OCI-LY1 (cell line): ENCODE measurements at regions not wholly inside any gene's neighbourhood (a gene's known extent, or its start where the extent isn't known, plus 50 kb on each side); places are given as distances from the start of the nearest gene placed in this dataset.

Experiments used
- H2AFZ ChIP-seq: fragments of 200-600 bp; sonication (generic), shearing (Covaris generic); 2 replicates; pipeline ENCODE4 v1.6.0; 2014; ENCODE audit warnings: antibody characterized with exemption, mild to moderate bottlenecking, low read length
- H3F3A ChIP-seq: fragments of 200-600 bp; sonication (generic), shearing (Covaris generic); 2 replicates; pipeline ENCODE4 v1.6.0; 2014; ENCODE audit warnings: mild to moderate bottlenecking, antibody characterized with exemption, low read length, moderate library complexity; ENCODE audit not compliant: insufficient read depth
- H3K27ac ChIP-seq: fragments of 200-600 bp; sonication (generic); 2 replicates; pipeline ENCODE4 v1.5.1; 2014; ENCODE audit warnings: low read length, mixed run types, mild to moderate bottlenecking, low read depth; ENCODE audit not compliant: poor library complexity, severe bottlenecking
- H3K27me3 ChIP-seq: fragments of 200-600 bp; sonication (generic); 2 replicates; pipeline ENCODE4 v1.6.0; 2014; ENCODE audit warnings: antibody characterized with exemption, mild to moderate bottlenecking, low read length, moderate library complexity; ENCODE audit not compliant: insufficient read depth
- H3K36me3 ChIP-seq: fragments of 200-600 bp; sonication (generic); 2 replicates; pipeline ENCODE4 v1.6.1; 2014; ENCODE audit warnings: mild to moderate bottlenecking, antibody characterized with exemption, low read length, moderate library complexity, mixed read lengths; ENCODE audit not compliant: insufficient read depth
- H3K4me1 ChIP-seq: fragments of 200-600 bp; sonication (generic); 2 replicates; pipeline ENCODE4 v1.5.1; 2014; ENCODE audit warnings: mild to moderate bottlenecking, low read length, moderate library complexity; ENCODE audit not compliant: insufficient read depth, severe bottlenecking
- H3K4me2 ChIP-seq: fragments of 200-600 bp; sonication (generic), shearing (Covaris generic); 2 replicates; pipeline ENCODE4 v1.6.1; 2014; ENCODE audit warnings: low read length
- H3K4me3 ChIP-seq: fragments of 200-600 bp; sonication (generic); 2 replicates; pipeline ENCODE4 v1.5.1; 2014; ENCODE audit warnings: low read length, low read depth, mild to moderate bottlenecking, mixed read lengths; ENCODE audit not compliant: poor library complexity, severe bottlenecking
- H3K79me2 ChIP-seq: fragments of 200-600 bp; shearing (Covaris generic); 2 replicates; pipeline ENCODE4 v1.6.1; 2016; ENCODE audit warnings: mixed run types, low read length, mixed read lengths; ENCODE audit not compliant: insufficient read depth
- H3K9ac ChIP-seq: fragments of 200-600 bp; sonication (generic), shearing (Covaris generic); 2 replicates; pipeline ENCODE4 v1.6.1; 2014; ENCODE audit warnings: mild to moderate bottlenecking, low read length, mixed read lengths
- H3K9me2 ChIP-seq: fragments of 200-600 bp; sonication (generic), shearing (Covaris generic); 2 replicates; pipeline ENCODE4 v1.6.1; 2014; ENCODE audit warnings: low read depth, mild to moderate bottlenecking, low read length, mixed read lengths
- H3K9me3 ChIP-seq: fragments of 200-600 bp; shearing (Covaris generic); 2 replicates; pipeline ENCODE4 v1.6.1; 2014; ENCODE audit warnings: low read length, mixed read lengths
- H4K20me1 ChIP-seq: fragments of 200-600 bp; sonication (generic), shearing (Covaris generic); 2 replicates; pipeline ENCODE4 v1.6.0; 2016; ENCODE audit warnings: mild to moderate bottlenecking, low read length; ENCODE audit not compliant: insufficient read depth
- CTCF ChIP-seq: fragments of 200-600 bp; sonication (generic), shearing (Covaris generic); IDR thresholded peaks from 2 replicates; pipeline ENCODE4 v1.5.1; 2017; ENCODE audit warnings: mild to moderate bottlenecking, antibody characterized with exemption, low read length, moderate library complexity, mixed read lengths
- EZH2 ChIP-seq: fragments of 200-600 bp; sonication (generic), shearing (Covaris generic); IDR thresholded peaks from 2 replicates; pipeline ENCODE4 v1.8.0; 2017; ENCODE audit warnings: borderline replicate concordance, mixed run types, mild to moderate bottlenecking, antibody characterized with exemption, low read length, moderate library complexity, mixed read lengths

- no peak overlapping the region for H2AFZ ChIP-seq
- no peaks in the 10 kb centered on the region for H3F3A ChIP-seq
- no peak overlapping the region for H3K27ac ChIP-seq
- no peak overlapping the region for H3K9ac ChIP-seq
- no peaks in the 10 kb centered on the region for H3K79me2 ChIP-seq
- TF ChIP-seq EZH2, result no peak
- no peak for TF ChIP-seq CTCF
- H3K4me2 ChIP-seq, result no peak overlapping the region
- H3K36me3 ChIP-seq, result no peaks in the 10 kb centered on the region
- no peaks in the 10 kb centered on the region for H3K4me1 ChIP-seq
- no peaks in the 10 kb centered on the region for H4K20me1 ChIP-seq
- H3K4me3 ChIP-seq, result no peak overlapping the region
- no peaks in the 10 kb centered on the region for H3K9me3 ChIP-seq
- H3K9me2 ChIP-seq, result no peaks in the 10 kb centered on the region
- no peaks in the 10 kb centered on the region for H3K27me3 ChIP-seq
Measured at GRCh38 chr1:168368131-168368530, 87.5 kb downstream of the TBX19 start.

GRCh38 chr1:168365719-168366479, 85.2 kb downstream of the TBX19 start:
- Histone ChIP-seq H3F3A (no peaks in the 10 kb centered on the region), H3K4me2 (no peak overlapping the region), H2AFZ (no peak overlapping the region), H3K27ac (no peak overlapping the region), H3K27me3 (no peaks in the 10 kb centered on the region), H3K36me3 (no peaks in the 10 kb centered on the region), H4K20me1 (no peaks in the 10 kb centered on the region), H3K4me1 (no peaks in the 10 kb centered on the region), H3K79me2 (no peaks in the 10 kb centered on the region), H3K9me3 (no peaks in the 10 kb centered on the region), H3K9me2 (no peaks in the 10 kb centered on the region), H3K4me3 (no peak overlapping the region), H3K9ac (no peak overlapping the region)
- TF ChIP-seq CTCF (peak; percentile 33; the same call in 1 of the 2 replicates), EZH2 (no peak)
